ENCODE measurements at regions not wholly inside any gene's neighbourhood (a gene's known extent, or its start where the extent isn't known, plus 50 kb on each side); places are given as distances from the start of the nearest gene placed in this dataset.

- TF ChIP-seq CTCF (IDR thresholded peaks at IDR 0.05; ENCODE audit: low read depth, low read length, poor library complexity, severe bottlenecking) (no peak), EZH2phosphoT487 (IDR thresholded peaks at IDR 0.05; ENCODE audit: borderline replicate concordance, low read length) (no peak)
Observed at GRCh38 chrX:123081776-123082175, 102.3 kb upstream of the GRIA3 start.
